ENCODE measurements at regions not wholly inside any gene's neighbourhood (a gene's known extent, or its start where the extent isn't known, plus 50 kb on each side); places are given as distances from the start of the nearest gene placed in this dataset.

GRCh38 chr4:141543176-141543575 is 93.2 kb upstream of the IL15 start:
- Histone ChIP-seq H3K9ac (ENCODE audit: insufficient read depth in 1 of 2, low read length in 2 of 2) (no peak overlapping the region), H3K36me3 (ENCODE audit: control insufficient read depth in 4 of 4, insufficient read depth in 4 of 4, low read length in 4 of 4) (no peaks in the 10 kb centered on the region), H3K9me3 (ENCODE audit: control insufficient read depth in 4 of 4, insufficient read depth in 3 of 4, low read length in 3 of 4) (peaks cover 0 to 3% (median 0%) of the 10 kb centered on the region in 4 donors), H3K27me3 (ENCODE audit: control insufficient read depth in 3 of 3, insufficient read depth in 3 of 3, low read length in 2 of 3) (no peaks in the 10 kb centered on the region), H3K4me1 (ENCODE audit: control insufficient read depth in 5 of 5, insufficient read depth in 5 of 5, low read length in 5 of 5) (peaks cover 0 to 3% (median 0%) of the 10 kb centered on the region in 5 donors), H3K4me3 (no peak overlapping the region), H3K27ac (ENCODE audit: low read depth in 1 of 2, low read length in 1 of 2) (no peak overlapping the region)
- DNase-seq (no peak), ATAC-seq (ENCODE audit: insufficient read depth, low FRiP score) (no peak)
- WGBS, 2 donors: 89 to 97% methylated on average over 1 of the region's 1 CpG
- TF ChIP-seq CTCF (IDR thresholded peaks at IDR 0.05; ENCODE audit: control extremely low read depth, extremely low read depth): no peak

- H3K9ac ChIP-seq (ENCODE audit: insufficient read depth in 1 of 2, low read length in 2 of 2): no peak overlapping the region
- no peaks in the 10 kb centered on the region for H3K9me3 ChIP-seq (ENCODE audit: control insufficient read depth in 4 of 4, insufficient read depth in 3 of 4, low read length in 3 of 4)
- ATAC-seq (ENCODE audit: insufficient read depth, low FRiP score) (no peak), DNase-seq (no peak)
- no peak for TF ChIP-seq CTCF (IDR thresholded peaks at IDR 0.05; ENCODE audit: control extremely low read depth, extremely low read depth)
- H3K27me3 ChIP-seq (ENCODE audit: control insufficient read depth in 3 of 3, insufficient read depth in 3 of 3, low read length in 2 of 3): no peaks in the 10 kb centered on the region
- peaks cover 0 to 3% (median 0%) of the 10 kb centered on the region in 5 donors for H3K4me1 ChIP-seq (ENCODE audit: control insufficient read depth in 5 of 5, insufficient read depth in 5 of 5, low read length in 5 of 5)
- no peak overlapping the region for H3K4me3 ChIP-seq
- no peak overlapping the region for H3K27ac ChIP-seq (ENCODE audit: low read depth in 1 of 2, low read length in 1 of 2)
- no peaks in the 10 kb centered on the region for H3K36me3 ChIP-seq (ENCODE audit: control insufficient read depth in 4 of 4, insufficient read depth in 4 of 4, low read length in 4 of 4)
- 85% methylated on average over 2 of the region's 2 CpGs for WGBS, 2 donors
Measured at GRCh38 chr4:141543706-141544105, 92.7 kb upstream of the IL15 start.

- no peaks in the 10 kb centered on the region for H3K27me3 ChIP-seq (ENCODE audit: control insufficient read depth in 3 of 3, insufficient read depth in 3 of 3, low read length in 2 of 3)
- ATAC-seq (ENCODE audit: insufficient read depth, low FRiP score) (no peak), DNase-seq (no peak)
- H3K9ac ChIP-seq (ENCODE audit: insufficient read depth in 1 of 2, low read length in 2 of 2): no peak overlapping the region
- H3K36me3 ChIP-seq (ENCODE audit: control insufficient read depth in 4 of 4, insufficient read depth in 4 of 4, low read length in 4 of 4): no peaks in the 10 kb centered on the region
- no peak overlapping the region for H3K4me3 ChIP-seq
- no peak overlapping the region for H3K27ac ChIP-seq (ENCODE audit: low read depth in 1 of 2, low read length in 1 of 2)
- TF ChIP-seq CTCF (IDR thresholded peaks at IDR 0.05; ENCODE audit: control extremely low read depth, extremely low read depth): no peak
- peaks cover 0 to 2% (median 0%) of the 10 kb centered on the region in 4 donors for H3K9me3 ChIP-seq (ENCODE audit: control insufficient read depth in 4 of 4, insufficient read depth in 3 of 4, low read length in 3 of 4)
- H3K4me1 ChIP-seq (ENCODE audit: control insufficient read depth in 5 of 5, insufficient read depth in 5 of 5, low read length in 5 of 5): no peaks in the 10 kb centered on the region
Measured at GRCh38 chr4:141548791-141549190, 87.6 kb upstream of the IL15 start.

- H3K27me3 ChIP-seq (ENCODE audit: control insufficient read depth in 3 of 3, insufficient read depth in 3 of 3, low read length in 2 of 3): no peaks in the 10 kb centered on the region
- no peak overlapping the region for H3K27ac ChIP-seq (ENCODE audit: low read depth in 1 of 2, low read length in 1 of 2)
- no peaks in the 10 kb centered on the region for H3K4me1 ChIP-seq (ENCODE audit: control insufficient read depth in 5 of 5, insufficient read depth in 5 of 5, low read length in 5 of 5)
- no peak overlapping the region for H3K9ac ChIP-seq (ENCODE audit: insufficient read depth in 1 of 2, low read length in 2 of 2)
- H3K9me3 ChIP-seq (ENCODE audit: control insufficient read depth in 4 of 4, insufficient read depth in 3 of 4, low read length in 3 of 4): no peaks in the 10 kb centered on the region
- ATAC-seq (ENCODE audit: insufficient read depth, low FRiP score) (no peak), DNase-seq (no peak)
- 47 to 65% methylated on average over 1 of the region's 1 CpG for WGBS, 2 donors
- H3K4me3 ChIP-seq: no peak overlapping the region
- no peak for TF ChIP-seq CTCF (IDR thresholded peaks at IDR 0.05; ENCODE audit: control extremely low read depth, extremely low read depth)
- H3K36me3 ChIP-seq (ENCODE audit: control insufficient read depth in 4 of 4, insufficient read depth in 4 of 4, low read length in 4 of 4): no peaks in the 10 kb centered on the region
Measured at GRCh38 chr4:141560056-141560455, 76.3 kb upstream of the IL15 start.

All from lung (tissue), 11 donors.